Naive thymus-derived CD4-positive, alpha-beta T cell (primary cell): ENCODE measurements at regions not wholly inside any gene's neighbourhood (a gene's known extent, or its start where the extent isn't known, plus 50 kb on each side); places are given as distances from the start of the nearest gene placed in this dataset.

Source experiments
- ATAC-seq: fragments of 150-1000 bp; cut with Tn5 transposase; 2 replicates; pipeline ENCODE4 v1.10.0; 2021; ENCODE audit warnings: mild to moderate bottlenecking, moderate library complexity
- CTCF ChIA-PET: fragments of 350-600 bp; sonication (Branson Sonifier 250); formaldehyde crosslinking; loops from one replicate; lab custom pipeline; 2021; ENCODE audit warnings: antibody characterized with exemption; lab: Charles Lee
- POLR2A ChIA-PET: fragments of 350-600 bp; sonication (Branson Sonifier 250); formaldehyde crosslinking; loops from one replicate; lab custom pipeline; 2021; ENCODE audit warnings: antibody characterized with exemption, inconsistent platforms; lab: Charles Lee
- DNase-seq, 9 donors: peaks; one replicate each; pipeline versions ENCODE4 v3.0.0 to v3.0.0-alpha.2; 2020 to 2022; ENCODE audit warnings: mixed read lengths in 1 of 9
- H3K27ac ChIP-seq: one replicate; pipeline ENCODE4 v1.7.0; 2013; ENCODE audit warnings: mild to moderate bottlenecking, low read depth, low read length, moderate library complexity
- H3K27me3 ChIP-seq, 2 donors: one replicate each; pipeline ENCODE4 v1.7.0; 2013; ENCODE audit warnings: low read length in 2 of 2, mild to moderate bottlenecking in 2 of 2, moderate library complexity in 2 of 2; ENCODE audit not compliant: control insufficient read depth in 2 of 2, insufficient read depth in 2 of 2
- H3K36me3 ChIP-seq, 3 experiments: 1 replicate in 2 of 3; 2 replicates in 1 of 3; pipeline ENCODE4 v1.7.0; 2013; ENCODE audit warnings: low read length in 3 of 3, mild to moderate bottlenecking in 3 of 3, moderate library complexity in 1 of 3; ENCODE audit not compliant: insufficient read depth in 3 of 3, control insufficient read depth in 2 of 3
- H3K4me1 ChIP-seq, 2 donors: one replicate each; pipeline ENCODE4 v1.7.0; 2013; ENCODE audit warnings: low read length in 2 of 2, mild to moderate bottlenecking in 2 of 2, moderate library complexity in 1 of 2; ENCODE audit not compliant: control insufficient read depth in 2 of 2, insufficient read depth in 2 of 2
- H3K4me3 ChIP-seq: 2 replicates; pipeline ENCODE4 v1.7.0; 2013; ENCODE audit warnings: mild to moderate bottlenecking, low read length
- H3K9me3 ChIP-seq, 3 experiments: 1 replicate in 2 of 3; 2 replicates in 1 of 3; pipeline ENCODE4 v1.7.0; 2013; ENCODE audit warnings: low read length in 3 of 3; ENCODE audit not compliant: control insufficient read depth in 2 of 3
- H3K27ac Mint-ChIP-seq, 9 donors: one replicate each; pipeline ENCODE4 v1.8.0; 2020 to 2022; ENCODE audit warnings: mixed read lengths in 9 of 9, mild to moderate bottlenecking in 8 of 9, moderate library complexity in 5 of 9, inconsistent platforms in 2 of 9
- H3K27me3 Mint-ChIP-seq, 5 donors: one replicate each; pipeline ENCODE4 v1.8.0; 2021 to 2022; ENCODE audit warnings: mixed read lengths in 5 of 5, mild to moderate bottlenecking in 1 of 5
- H3K36me3 Mint-ChIP-seq, 5 donors: one replicate each; pipeline ENCODE4 v1.8.0; 2020 to 2022; ENCODE audit warnings: mixed read lengths in 5 of 5, mild to moderate bottlenecking in 3 of 5, inconsistent platforms in 1 of 5
- H3K4me1 Mint-ChIP-seq, 7 donors: one replicate each; pipeline ENCODE4 v1.8.0; 2020 to 2022; ENCODE audit warnings: mixed read lengths in 7 of 7, mild to moderate bottlenecking in 3 of 7, inconsistent platforms in 1 of 7
- H3K4me3 Mint-ChIP-seq, 10 donors: one replicate each; pipeline ENCODE4 v1.8.0; 2020 to 2022; ENCODE audit warnings: mild to moderate bottlenecking in 10 of 10, mixed read lengths in 10 of 10, moderate library complexity in 6 of 10, inconsistent platforms in 2 of 10
- H3K9me3 Mint-ChIP-seq, 11 donors: one replicate each; pipeline ENCODE4 v1.8.0; 2020 to 2022; ENCODE audit warnings: mixed read lengths in 11 of 11, mild to moderate bottlenecking in 4 of 11, inconsistent platforms in 1 of 11, moderate library complexity in 1 of 11
- intact Hi-C, 2 donors: fragments of 100-400 bp; cut with micrococcal nuclease; formaldehyde crosslinking; loops; one replicate each; pipeline ENCODE4 v1.15.1; 2023

DNA sequence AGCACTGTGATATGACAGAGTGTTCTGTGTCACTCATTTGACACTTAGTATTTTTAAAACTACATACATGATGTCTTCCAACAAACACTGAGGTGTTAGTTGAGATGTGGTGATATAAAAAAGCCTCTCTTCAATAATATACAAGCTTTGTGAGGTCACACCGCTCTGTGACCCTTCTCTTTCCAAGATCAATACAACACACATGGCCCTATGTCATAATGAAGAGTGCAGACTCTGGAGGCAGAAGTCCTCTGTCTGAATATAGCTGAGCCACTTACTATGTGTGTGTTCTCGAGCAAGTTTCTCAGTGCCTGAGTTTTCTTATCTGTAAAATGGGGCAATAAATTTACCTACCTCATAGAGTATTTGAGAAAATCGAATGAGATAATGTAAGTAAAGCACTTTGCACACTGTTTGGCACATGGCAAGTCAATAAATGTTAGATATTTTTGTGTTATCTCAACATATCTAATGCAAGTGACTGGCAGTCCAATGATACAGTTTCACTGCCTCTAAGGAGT lies 499.0 kb upstream of the MARCKS start:
- H3K9me3 ChIP-seq, result no peaks in the 10 kb centered on the region
- H3K4me1 ChIP-seq, result no peaks in the 10 kb centered on the region
- H3K27me3 ChIP-seq, result no peaks in the 10 kb centered on the region
- no peak overlapping the region for H3K4me3 ChIP-seq
- no peaks in the 10 kb centered on the region for H3K36me3 Mint-ChIP-seq
- peaks cover 0 to 7% (median 0%) of the 10 kb centered on the region in 11 donors for H3K9me3 Mint-ChIP-seq
- H3K4me1 Mint-ChIP-seq, result no peaks in the 10 kb centered on the region
- ATAC-seq, result no peak
- H3K4me3 Mint-ChIP-seq, result no peak overlapping the region
- CTCF ChIA-PET, result no interaction called here
- H3K36me3 ChIP-seq, result no peaks in the 10 kb centered on the region
- no peak overlapping the region for H3K27ac Mint-ChIP-seq
- intact Hi-C loops, result no loop called here
- DNase-seq, result no peak
- POLR2A ChIA-PET, result no interaction called here
- H3K27me3 Mint-ChIP-seq, result no peaks in the 10 kb centered on the region
- no peak overlapping the region for H3K27ac ChIP-seq

DNA sequence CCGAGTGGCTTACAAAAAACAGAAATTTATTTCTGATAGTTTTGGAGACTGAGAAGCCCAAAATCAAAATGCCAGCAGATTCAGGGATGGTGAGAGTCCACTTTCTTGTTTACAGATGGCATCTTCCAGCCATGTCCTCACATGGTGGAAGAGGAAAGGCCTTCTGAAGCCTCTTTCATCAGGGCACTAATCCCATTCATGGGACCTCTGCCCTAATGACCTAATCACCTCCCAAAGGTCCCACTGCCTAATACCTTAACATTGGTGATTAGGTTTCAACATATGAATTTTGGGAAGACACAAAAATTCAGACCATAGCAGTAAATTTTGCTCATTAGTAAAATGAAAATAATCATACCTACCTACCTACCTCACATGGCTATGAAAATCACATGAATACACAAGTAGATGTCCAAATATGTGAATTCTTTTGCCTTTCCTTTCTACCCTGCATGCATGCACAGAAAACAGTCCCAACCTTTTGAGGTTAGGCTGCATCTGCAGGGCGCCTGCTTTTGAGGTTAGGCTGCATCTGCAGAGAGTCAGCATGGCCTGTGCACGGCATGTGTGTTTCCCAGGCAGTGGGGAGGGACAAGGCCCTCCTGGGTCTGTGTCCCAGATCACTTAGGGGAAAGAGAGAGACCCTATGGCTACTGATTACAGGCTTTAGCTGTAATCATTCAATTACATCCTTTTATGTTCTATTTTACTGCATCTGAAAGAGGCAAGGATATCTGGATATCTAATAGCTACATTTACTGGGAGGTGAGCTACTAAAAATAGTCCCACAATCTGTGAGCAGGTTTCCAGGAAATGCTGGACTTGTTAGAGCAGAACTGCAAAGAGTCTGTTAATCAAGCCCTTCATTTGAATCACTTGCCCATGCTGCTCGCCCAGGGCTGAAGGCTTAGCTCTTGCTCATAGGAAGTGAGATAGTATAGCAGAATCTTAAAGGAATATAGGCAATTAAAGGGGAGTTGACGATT lies 497.7 kb upstream of the MARCKS start:
- intact Hi-C loops, result no loop called here
- no peaks in the 10 kb centered on the region for H3K36me3 ChIP-seq
- H3K27me3 ChIP-seq, result no peaks in the 10 kb centered on the region
- DNase-seq (no peak), ATAC-seq (no peak)
- no peak overlapping the region for H3K4me3 ChIP-seq
- ChIA-PET CTCF (no interaction called here), POLR2A (no interaction called here)
- H3K4me1 ChIP-seq, result no peaks in the 10 kb centered on the region
- peaks cover 0 to 7% (median 0%) of the 10 kb centered on the region in 11 donors for H3K9me3 Mint-ChIP-seq
- H3K36me3 Mint-ChIP-seq, result no peaks in the 10 kb centered on the region
- no peaks in the 10 kb centered on the region for H3K4me1 Mint-ChIP-seq
- H3K4me3 Mint-ChIP-seq, result no peak overlapping the region
- H3K27me3 Mint-ChIP-seq, result no peaks in the 10 kb centered on the region
- no peaks in the 10 kb centered on the region for H3K9me3 ChIP-seq
- no peak overlapping the region for H3K27ac Mint-ChIP-seq
- H3K27ac ChIP-seq, result no peak overlapping the region

DNA sequence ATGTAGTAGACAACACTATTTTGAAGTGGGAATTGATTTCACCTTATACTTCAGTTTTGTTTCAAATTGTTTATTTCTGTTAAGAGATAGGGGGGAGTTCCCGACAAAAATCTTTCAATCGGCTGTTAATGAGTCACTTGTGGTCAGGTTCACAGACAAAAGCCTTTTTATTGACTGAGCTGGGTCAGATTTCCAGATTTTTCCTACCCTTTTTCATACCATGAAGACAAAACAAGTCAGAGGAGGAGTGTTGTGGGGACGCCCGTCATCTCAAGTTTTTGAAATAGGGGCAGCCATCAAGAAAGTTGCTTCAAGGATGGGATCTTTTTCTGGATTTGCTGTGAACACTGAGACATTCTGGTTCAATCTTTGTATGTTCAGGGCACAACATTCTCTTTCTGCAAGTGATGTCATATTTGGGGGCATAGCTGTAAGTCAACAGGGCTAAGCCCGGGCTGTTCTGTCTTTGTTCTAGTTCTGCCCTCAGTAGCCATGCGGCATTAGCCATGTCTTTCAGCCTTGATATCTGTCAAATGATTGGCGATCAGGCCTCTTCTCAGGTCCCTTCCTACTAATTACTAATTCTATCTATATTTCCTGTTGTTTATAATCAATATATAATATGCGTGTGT lies 496.0 kb upstream of the MARCKS start:
- no peaks in the 10 kb centered on the region for H3K27me3 Mint-ChIP-seq
- ChIA-PET CTCF (no interaction called here), POLR2A (no interaction called here)
- Histone ChIP-seq H3K27me3 (no peaks in the 10 kb centered on the region), H3K36me3 (no peaks in the 10 kb centered on the region), H3K27ac (no peak overlapping the region), H3K9me3 (no peaks in the 10 kb centered on the region), H3K4me1 (no peaks in the 10 kb centered on the region), H3K4me3 (no peak overlapping the region)
- no peak overlapping the region for H3K27ac Mint-ChIP-seq
- no peaks in the 10 kb centered on the region for H3K4me1 Mint-ChIP-seq
- H3K4me3 Mint-ChIP-seq, result no peak overlapping the region
- intact Hi-C loops, result no loop called here
- ATAC-seq (no peak), DNase-seq (no peak)
- H3K36me3 Mint-ChIP-seq, result no peaks in the 10 kb centered on the region
- peaks cover 0 to 7% (median 0%) of the 10 kb centered on the region in 11 donors for H3K9me3 Mint-ChIP-seq

DNA sequence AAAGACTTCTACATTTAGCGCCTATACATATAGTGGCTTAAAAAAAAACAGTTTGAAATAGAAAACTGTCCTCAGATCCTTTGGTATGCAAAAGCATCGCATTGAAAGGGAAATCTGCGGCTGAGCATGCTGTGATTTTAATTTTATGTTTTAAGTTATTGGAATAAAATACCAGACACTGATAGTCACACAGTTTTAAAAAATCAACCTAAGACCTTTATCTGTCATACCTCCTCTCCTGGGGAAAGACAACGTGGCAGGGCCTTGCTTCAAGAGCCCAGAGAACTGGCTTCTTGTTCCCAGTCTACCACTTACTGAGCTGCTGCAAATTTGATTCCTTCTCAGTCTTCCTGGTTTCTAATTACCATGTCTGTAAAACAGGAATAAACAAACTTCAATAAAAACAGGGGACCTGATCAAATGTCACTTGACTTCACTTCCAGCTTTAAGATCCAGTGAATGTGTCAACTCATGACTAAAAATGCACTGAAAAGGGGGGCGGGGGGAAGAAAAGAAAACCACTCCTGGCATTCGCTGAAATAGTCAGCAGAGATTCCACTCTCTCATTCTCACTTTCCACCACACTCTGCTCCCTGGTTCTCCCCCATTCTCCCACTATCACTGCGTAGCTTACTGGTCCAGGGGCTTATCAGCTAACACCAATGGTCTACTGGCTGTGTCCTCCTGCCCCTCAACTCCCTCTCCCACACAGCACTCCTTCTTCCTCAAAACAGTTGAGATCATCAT lies 494.7 kb upstream of the MARCKS start:
- Mint-ChIP-seq H3K4me1 (no peaks in the 10 kb centered on the region), H3K27ac (no peak overlapping the region), H3K4me3 (no peak overlapping the region), H3K27me3 (no peaks in the 10 kb centered on the region), H3K9me3 (peaks cover 0 to 2% (median 0%) of the 10 kb centered on the region in 11 donors), H3K36me3 (no peaks in the 10 kb centered on the region)
- DNase-seq (no peak), ATAC-seq (no peak)
- POLR2A ChIA-PET, result no interaction called here
- CTCF ChIA-PET, result no interaction called here
- Histone ChIP-seq H3K36me3 (no peaks in the 10 kb centered on the region), H3K27ac (no peak overlapping the region), H3K9me3 (no peaks in the 10 kb centered on the region), H3K27me3 (no peaks in the 10 kb centered on the region), H3K4me3 (no peak overlapping the region), H3K4me1 (no peaks in the 10 kb centered on the region)
- intact Hi-C loops, result no loop called here

DNA sequence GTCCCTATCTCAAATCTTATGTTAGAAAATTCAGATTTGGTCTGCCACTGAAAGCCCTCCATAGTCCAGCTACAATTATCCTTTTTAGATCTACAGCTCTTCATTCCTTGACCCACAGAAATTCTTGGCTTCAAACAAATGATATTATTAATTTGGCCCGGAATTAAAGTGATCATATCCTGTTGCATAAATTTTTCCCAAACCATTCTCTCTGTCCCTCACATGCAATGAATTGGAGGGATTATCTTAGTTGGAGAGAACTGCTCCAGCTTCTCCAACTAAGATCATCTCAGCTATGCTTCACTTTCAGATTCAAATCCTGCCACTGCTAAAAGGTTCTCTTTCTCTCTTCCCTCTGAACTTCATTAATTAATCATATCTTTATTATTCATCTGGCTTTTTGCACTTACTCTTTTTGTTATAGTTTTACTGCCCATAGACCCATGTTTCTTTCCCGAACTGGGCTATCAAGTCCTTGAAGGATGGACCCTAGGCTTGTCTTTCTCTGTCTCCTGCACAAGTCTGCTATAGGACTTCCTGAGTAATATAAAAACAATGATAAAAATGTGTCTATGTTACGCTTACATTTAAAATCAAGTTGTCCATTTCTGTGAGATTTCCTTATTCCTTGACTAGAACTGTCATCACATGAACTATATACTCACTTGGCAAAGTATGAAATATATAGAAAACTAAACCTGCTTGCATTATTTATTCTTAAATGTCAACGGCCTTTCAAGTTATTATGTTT lies 493.9 kb upstream of the MARCKS start:
- POLR2A ChIA-PET, result no interaction called here

DNA sequence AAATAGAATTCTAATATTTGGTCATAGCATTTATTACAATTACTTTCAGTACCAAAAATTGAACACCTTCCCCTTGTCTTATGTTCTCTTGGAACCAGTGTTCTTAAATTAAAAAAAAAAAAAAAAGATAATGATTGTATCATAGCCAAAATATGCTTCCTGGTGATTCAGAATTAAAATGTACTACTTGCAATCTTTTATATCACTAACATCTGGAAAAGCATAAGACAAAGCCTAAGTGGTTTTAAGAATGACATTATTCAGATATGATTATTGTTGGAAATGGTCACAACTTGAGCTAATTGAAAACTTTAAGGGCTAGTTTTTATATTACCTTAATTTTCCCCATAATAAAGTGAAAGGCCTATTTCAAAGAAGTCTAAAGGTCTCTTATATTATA lies 493.3 kb upstream of the MARCKS start:
- no peak for DNase-seq
- CTCF ChIA-PET, result no interaction called here
- POLR2A ChIA-PET, result no interaction called here

More for the DNA sequence above, 493.9 kb upstream of the MARCKS start:
- peaks cover 0 to 2% (median 0%) of the 10 kb centered on the region in 11 donors for H3K9me3 Mint-ChIP-seq
- no peaks in the 10 kb centered on the region for H3K9me3 ChIP-seq
- no peaks in the 10 kb centered on the region for H3K27me3 ChIP-seq
- CTCF ChIA-PET, result no interaction called here
- no peaks in the 10 kb centered on the region for H3K27me3 Mint-ChIP-seq
- no peaks in the 10 kb centered on the region for H3K36me3 ChIP-seq
- intact Hi-C loops, result no loop called here
- no peak overlapping the region for H3K27ac Mint-ChIP-seq
- ATAC-seq (no peak), DNase-seq (no peak)
- no peaks in the 10 kb centered on the region for H3K36me3 Mint-ChIP-seq
- H3K4me1 ChIP-seq, result no peaks in the 10 kb centered on the region
- no peak overlapping the region for H3K4me3 ChIP-seq
- no peak overlapping the region for H3K27ac ChIP-seq
- no peaks in the 10 kb centered on the region for H3K4me1 Mint-ChIP-seq
- H3K4me3 Mint-ChIP-seq, result no peak overlapping the region

More for the DNA sequence above, 493.3 kb upstream of the MARCKS start:
- no peaks in the 10 kb centered on the region for H3K36me3 Mint-ChIP-seq
- Histone ChIP-seq H3K4me3 (no peak overlapping the region), H3K4me1 (no peaks in the 10 kb centered on the region), H3K27ac (no peak overlapping the region), H3K27me3 (no peaks in the 10 kb centered on the region), H3K9me3 (no peaks in the 10 kb centered on the region), H3K36me3 (no peaks in the 10 kb centered on the region)
- no peak overlapping the region for H3K4me3 Mint-ChIP-seq
- ATAC-seq, result no peak
- no peaks in the 10 kb centered on the region for H3K4me1 Mint-ChIP-seq
- H3K9me3 Mint-ChIP-seq, result peaks cover 0 to 4% (median 0%) of the 10 kb centered on the region in 11 donors
- H3K27me3 Mint-ChIP-seq, result no peaks in the 10 kb centered on the region
- H3K27ac Mint-ChIP-seq, result no peak overlapping the region
- intact Hi-C loops, result no loop called here
